Spleen (tissue), 11 donors: ENCODE measurements at regions not wholly inside any gene's neighbourhood (a gene's known extent, or its start where the extent isn't known, plus 50 kb on each side); places are given as distances from the start of the nearest gene placed in this dataset.

Experiments used
- DNase-seq: peaks from one replicate; pipeline ENCODE4 v3.0.0-alpha.2; 2020
- H3K27ac ChIP-seq, 8 donors: fragments of 200-600 bp; sonication (generic) in 7 of 8; 1 replicate in 4 of 8; 2 replicates in 4 of 8; pipeline versions ENCODE4 v1.5.0 to v1.8.0; 2016 to 2021; ENCODE audit warnings: inconsistent platforms in 4 of 8, mild to moderate bottlenecking in 4 of 8, moderate library complexity in 1 of 8
- H3K27me3 ChIP-seq, 7 donors: fragments of 200-600 bp; sonication (generic) in 6 of 7; replicated peaks in 1 of 7; 1 replicate in 4 of 7; 2 replicates in 3 of 7; pipeline versions ENCODE4 v1.5.0 to v1.8.0; 2016 to 2021; ENCODE audit warnings: inconsistent platforms in 3 of 7, mild to moderate bottlenecking in 1 of 7
- H3K36me3 ChIP-seq, 6 donors: fragments of 200-600 bp; sonication (generic) in 5 of 6; 1 replicate in 4 of 6; 2 replicates in 2 of 6; pipeline versions ENCODE4 v1.5.0 to v1.8.0; 2016 to 2021; ENCODE audit warnings: inconsistent platforms in 2 of 6
- H3K4me1 ChIP-seq, 6 donors: fragments of 200-600 bp; sonication (generic) in 5 of 6; 1 replicate in 3 of 6; 2 replicates in 3 of 6; pipeline versions ENCODE4 v1.5.0 to v1.8.0; 2016 to 2021; ENCODE audit warnings: inconsistent platforms in 3 of 6
- H3K4me3 ChIP-seq, 8 donors: fragments of 200-600 bp; sonication (generic) in 7 of 8; 1 replicate in 4 of 8; 2 replicates in 4 of 8; pipeline versions ENCODE4 v1.5.0 to v1.8.0; 2016 to 2021; ENCODE audit warnings: inconsistent platforms in 4 of 8, mild to moderate bottlenecking in 4 of 8, moderate library complexity in 2 of 8
- H3K9me3 ChIP-seq, 8 donors: fragments of 200-600 bp; sonication (generic) in 7 of 8; 1 replicate in 4 of 8; 2 replicates in 4 of 8; pipeline versions ENCODE4 v1.5.0 to v1.8.0; 2016 to 2021; ENCODE audit warnings: inconsistent platforms in 4 of 8
- CTCF ChIP-seq, 11 experiments: fragments of 200-600 bp in 7 of 11; fragments of 450-650 bp in 4 of 11; sonication (generic) in 4 of 11; IDR thresholded peaks in 8 of 11; conservative IDR thresholded peaks in 3 of 11; 1 replicate in 7 of 11; 2 replicates in 4 of 11; pipeline versions ENCODE4 v1.4.0 to v1.8.0; 2016 to 2021; ENCODE audit warnings: antibody characterized with exemption in 11 of 11, inconsistent platforms in 4 of 11, mild to moderate bottlenecking in 1 of 11
- POLR2A ChIP-seq, 3 donors: fragments of 450-650 bp; IDR thresholded peaks; one replicate each; pipeline ENCODE4 v1.5.1; 2017; ENCODE audit warnings: antibody characterized with exemption in 3 of 3, mild to moderate bottlenecking in 1 of 3
- POLR2AphosphoS5 ChIP-seq, 3 donors: sonication (generic); formaldehyde crosslinking; IDR thresholded peaks; one replicate each; pipeline ENCODE4 v1.5.1; 2017; ENCODE audit warnings: antibody characterized with exemption in 3 of 3
- WGBS, 5 donors: extraction: QIAGEN DNeasy Blood & Tissue Kit in 3 of 5; methylation state at CpG; one replicate each; pipeline versions ENCODE4 v1.1.5 to v1.1.7; 2013 to 2018; 5-methylcytosine and 5-hydroxymethylcytosine counted together
- intact Hi-C: fragments of 100-400 bp; cut with DNase I; formaldehyde crosslinking; loops from one replicate; pipeline ENCODE4 v1.15.0; 2023; ENCODE audit warnings: low total_unique reads
- donor health status: healthy with polysubstance abuse.
- donor health status: DM: no; HTN: no; CAD: no; lungs with moderate emphysema.
- donor health status: DM: no; HTN: no; CAD: no.
- donor health status: Bipolar disorder and iron deficiency.
- donor health status: healthy.
- donor health status: DM: no; HTN: no; CAD: no.
- donor health status: DM: yes; HTN: yes; CAD: no.

DNA sequence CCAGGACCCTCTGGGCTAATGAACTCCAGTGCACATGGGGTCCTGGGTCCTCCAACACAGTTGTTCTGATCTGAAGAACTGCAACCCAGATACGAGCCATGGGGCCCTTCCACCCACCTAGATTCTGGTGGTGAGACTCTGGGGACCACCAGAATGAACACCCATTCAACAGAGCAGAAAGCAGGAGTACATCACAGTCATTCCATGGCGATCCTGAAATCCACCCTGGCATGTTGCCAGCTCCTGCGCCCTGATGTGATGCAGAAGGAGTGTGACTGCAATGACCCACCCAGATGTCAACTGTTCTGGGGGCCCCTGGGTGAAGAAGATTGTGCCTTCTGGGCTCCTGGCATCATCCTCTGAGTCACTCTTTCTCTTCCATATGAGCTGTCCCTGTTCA lies 211.6 kb downstream of the KIF26A start:
- TF ChIP-seq POLR2AphosphoS5 (IDR thresholded peaks at IDR 0.05) (no peak), POLR2A (IDR thresholded peaks at IDR 0.05) (no peak), CTCF (IDR thresholded peaks at IDR 0.05 in 8 of 11, conservative IDR thresholded peaks at IDR 0.05 in 3 of 11) (no peak)
- WGBS, 5 donors: 72 to 88% (median 78%) methylated on average over 3 of the region's 3 CpGs
- Histone ChIP-seq H3K4me1 (peaks cover 0 to 7% (median under 1%) of the 10 kb centered on the region in 6 donors), H3K36me3 (no peaks in the 10 kb centered on the region), H3K9me3 (peaks cover 0 to 11% (median 0%) of the 10 kb centered on the region in 8 donors), H3K27me3 (peaks cover 0 to 30% (median 5%) of the 10 kb centered on the region in 7 donors), H3K4me3 (no peak overlapping the region), H3K27ac (no peak overlapping the region)
- intact Hi-C loops: no loop called here
- no peak for DNase-seq

- Histone ChIP-seq H3K27ac (peak overlapping the region in 1 of 8 donors; percentile 1), H3K9me3 (peaks cover 0 to 11% (median 0%) of the 10 kb centered on the region in 8 donors), H3K27me3 (peaks cover 0 to 29% (median 3%) of the 10 kb centered on the region in 7 donors), H3K36me3 (no peaks in the 10 kb centered on the region), H3K4me1 (peaks cover 0 to 14% (median 4%) of the 10 kb centered on the region in 6 donors), H3K4me3 (no peak overlapping the region)
- 52 to 67% (median 60%) methylated on average over 5 to 8 of the region's 8 CpGs for WGBS, 5 donors
- intact Hi-C loops: no loop called here
- no peak for DNase-seq
- no peak for TF ChIP-seq POLR2A (IDR thresholded peaks at IDR 0.05)
- TF ChIP-seq CTCF (IDR thresholded peaks at IDR 0.05 in 8 of 11, conservative IDR thresholded peaks at IDR 0.05 in 3 of 11): no peak
- no peak for TF ChIP-seq POLR2AphosphoS5 (IDR thresholded peaks at IDR 0.05)
These were observed 212.2 kb downstream of the KIF26A start for GRCh38 chr14:104350463-104351185.

GRCh38 chr14:104351849-104352492 lies 213.6 kb downstream of the KIF26A start:
- TF ChIP-seq POLR2AphosphoS5 (IDR thresholded peaks at IDR 0.05) (no peak), CTCF (IDR thresholded peaks at IDR 0.05 in 8 of 11, conservative IDR thresholded peaks at IDR 0.05 in 3 of 11) (no peak), POLR2A (IDR thresholded peaks at IDR 0.05) (no peak)
- no peaks in the 10 kb centered on the region for H3K36me3 ChIP-seq
- intact Hi-C loops: no loop called here
- 89 to 94% (median 89%) methylated on average over 11 of the region's 11 CpGs for WGBS, 5 donors
- no peak overlapping the region for H3K27ac ChIP-seq
- H3K4me1 ChIP-seq: peaks cover 0 to 22% (median 8%) of the 10 kb centered on the region in 6 donors
- DNase-seq: no peak
- peaks cover 0 to 11% (median 0%) of the 10 kb centered on the region in 8 donors for H3K9me3 ChIP-seq
- H3K4me3 ChIP-seq: no peak overlapping the region
- H3K27me3 ChIP-seq: peaks cover 0 to 22% (median 0%) of the 10 kb centered on the region in 7 donors
